OCI-LY1 (cell line): ENCODE measurements at regions not wholly inside any gene's neighbourhood (a gene's known extent, or its start where the extent isn't known, plus 50 kb on each side); places are given as distances from the start of the nearest gene placed in this dataset.

Source experiments
- H2AFZ ChIP-seq: fragments of 200-600 bp; sonication (generic), shearing (Covaris generic); 2 replicates; pipeline ENCODE4 v1.6.0; 2014; ENCODE audit warnings: antibody characterized with exemption, mild to moderate bottlenecking, low read length
- H3F3A ChIP-seq: fragments of 200-600 bp; sonication (generic), shearing (Covaris generic); 2 replicates; pipeline ENCODE4 v1.6.0; 2014; ENCODE audit warnings: mild to moderate bottlenecking, antibody characterized with exemption, low read length, moderate library complexity; ENCODE audit not compliant: insufficient read depth
- H3K27ac ChIP-seq: fragments of 200-600 bp; sonication (generic); 2 replicates; pipeline ENCODE4 v1.5.1; 2014; ENCODE audit warnings: low read length, mixed run types, mild to moderate bottlenecking, low read depth; ENCODE audit not compliant: poor library complexity, severe bottlenecking
- H3K27me3 ChIP-seq: fragments of 200-600 bp; sonication (generic); 2 replicates; pipeline ENCODE4 v1.6.0; 2014; ENCODE audit warnings: antibody characterized with exemption, mild to moderate bottlenecking, low read length, moderate library complexity; ENCODE audit not compliant: insufficient read depth
- H3K36me3 ChIP-seq: fragments of 200-600 bp; sonication (generic); 2 replicates; pipeline ENCODE4 v1.6.1; 2014; ENCODE audit warnings: mild to moderate bottlenecking, antibody characterized with exemption, low read length, moderate library complexity, mixed read lengths; ENCODE audit not compliant: insufficient read depth
- H3K4me1 ChIP-seq: fragments of 200-600 bp; sonication (generic); 2 replicates; pipeline ENCODE4 v1.5.1; 2014; ENCODE audit warnings: mild to moderate bottlenecking, low read length, moderate library complexity; ENCODE audit not compliant: insufficient read depth, severe bottlenecking
- H3K4me2 ChIP-seq: fragments of 200-600 bp; sonication (generic), shearing (Covaris generic); 2 replicates; pipeline ENCODE4 v1.6.1; 2014; ENCODE audit warnings: low read length
- H3K4me3 ChIP-seq: fragments of 200-600 bp; sonication (generic); 2 replicates; pipeline ENCODE4 v1.5.1; 2014; ENCODE audit warnings: low read length, low read depth, mild to moderate bottlenecking, mixed read lengths; ENCODE audit not compliant: poor library complexity, severe bottlenecking
- H3K79me2 ChIP-seq: fragments of 200-600 bp; shearing (Covaris generic); 2 replicates; pipeline ENCODE4 v1.6.1; 2016; ENCODE audit warnings: mixed run types, low read length, mixed read lengths; ENCODE audit not compliant: insufficient read depth
- H3K9ac ChIP-seq: fragments of 200-600 bp; sonication (generic), shearing (Covaris generic); 2 replicates; pipeline ENCODE4 v1.6.1; 2014; ENCODE audit warnings: mild to moderate bottlenecking, low read length, mixed read lengths
- H3K9me2 ChIP-seq: fragments of 200-600 bp; sonication (generic), shearing (Covaris generic); 2 replicates; pipeline ENCODE4 v1.6.1; 2014; ENCODE audit warnings: low read depth, mild to moderate bottlenecking, low read length, mixed read lengths
- H3K9me3 ChIP-seq: fragments of 200-600 bp; shearing (Covaris generic); 2 replicates; pipeline ENCODE4 v1.6.1; 2014; ENCODE audit warnings: low read length, mixed read lengths
- H4K20me1 ChIP-seq: fragments of 200-600 bp; sonication (generic), shearing (Covaris generic); 2 replicates; pipeline ENCODE4 v1.6.0; 2016; ENCODE audit warnings: mild to moderate bottlenecking, low read length; ENCODE audit not compliant: insufficient read depth
- EZH2 ChIP-seq: fragments of 200-600 bp; sonication (generic), shearing (Covaris generic); IDR thresholded peaks from 2 replicates; pipeline ENCODE4 v1.8.0; 2017; ENCODE audit warnings: borderline replicate concordance, mixed run types, mild to moderate bottlenecking, antibody characterized with exemption, low read length, moderate library complexity, mixed read lengths
- TF ChIP-seq, protein P1 (sequence below): fragments of 200-600 bp; sonication (generic), shearing (Covaris generic); IDR thresholded peaks from 2 replicates; pipeline ENCODE4 v1.5.1; 2017; ENCODE audit warnings: mild to moderate bottlenecking, antibody characterized with exemption, low read length, moderate library complexity, mixed read lengths

DNA sequence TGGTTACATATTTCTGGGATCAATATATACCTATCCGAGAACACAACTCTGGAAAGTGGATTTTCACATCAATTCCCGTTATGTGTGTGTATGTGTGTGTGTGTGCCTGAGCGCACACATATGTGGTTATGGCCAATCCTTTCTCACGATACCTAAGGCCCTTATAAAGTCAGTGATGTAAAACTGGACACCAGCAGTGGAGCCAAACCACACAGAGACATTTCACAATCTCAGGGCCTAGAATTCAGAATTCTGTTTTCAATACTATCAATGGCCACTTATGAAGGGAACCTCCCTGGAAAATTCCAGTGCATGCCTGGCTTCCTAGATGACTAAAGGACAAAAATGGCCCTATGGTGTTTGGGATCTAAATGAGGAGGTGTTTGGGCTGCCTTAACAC is 187.3 kb upstream of the UBL3 start:
- Histone ChIP-seq H3K9me2 (no peaks in the 10 kb centered on the region), H3K4me3 (no peak overlapping the region), H3F3A (no peaks in the 10 kb centered on the region), H3K4me1 (no peaks in the 10 kb centered on the region), H3K36me3 (no peaks in the 10 kb centered on the region), H3K27me3 (no peaks in the 10 kb centered on the region; the same call in 1 of the 2 replicates), H2AFZ (no peak overlapping the region), H4K20me1 (no peaks in the 10 kb centered on the region), H3K4me2 (no peak overlapping the region), H3K27ac (no peak overlapping the region), H3K79me2 (no peaks in the 10 kb centered on the region), H3K9me3 (no peaks in the 10 kb centered on the region), H3K9ac (no peak overlapping the region)
- TF ChIP-seq EZH2: no peak
- TF ChIP-seq, protein P1, sequence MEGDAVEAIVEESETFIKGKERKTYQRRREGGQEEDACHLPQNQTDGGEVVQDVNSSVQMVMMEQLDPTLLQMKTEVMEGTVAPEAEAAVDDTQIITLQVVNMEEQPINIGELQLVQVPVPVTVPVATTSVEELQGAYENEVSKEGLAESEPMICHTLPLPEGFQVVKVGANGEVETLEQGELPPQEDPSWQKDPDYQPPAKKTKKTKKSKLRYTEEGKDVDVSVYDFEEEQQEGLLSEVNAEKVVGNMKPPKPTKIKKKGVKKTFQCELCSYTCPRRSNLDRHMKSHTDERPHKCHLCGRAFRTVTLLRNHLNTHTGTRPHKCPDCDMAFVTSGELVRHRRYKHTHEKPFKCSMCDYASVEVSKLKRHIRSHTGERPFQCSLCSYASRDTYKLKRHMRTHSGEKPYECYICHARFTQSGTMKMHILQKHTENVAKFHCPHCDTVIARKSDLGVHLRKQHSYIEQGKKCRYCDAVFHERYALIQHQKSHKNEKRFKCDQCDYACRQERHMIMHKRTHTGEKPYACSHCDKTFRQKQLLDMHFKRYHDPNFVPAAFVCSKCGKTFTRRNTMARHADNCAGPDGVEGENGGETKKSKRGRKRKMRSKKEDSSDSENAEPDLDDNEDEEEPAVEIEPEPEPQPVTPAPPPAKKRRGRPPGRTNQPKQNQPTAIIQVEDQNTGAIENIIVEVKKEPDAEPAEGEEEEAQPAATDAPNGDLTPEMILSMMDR: no peak

DNA sequence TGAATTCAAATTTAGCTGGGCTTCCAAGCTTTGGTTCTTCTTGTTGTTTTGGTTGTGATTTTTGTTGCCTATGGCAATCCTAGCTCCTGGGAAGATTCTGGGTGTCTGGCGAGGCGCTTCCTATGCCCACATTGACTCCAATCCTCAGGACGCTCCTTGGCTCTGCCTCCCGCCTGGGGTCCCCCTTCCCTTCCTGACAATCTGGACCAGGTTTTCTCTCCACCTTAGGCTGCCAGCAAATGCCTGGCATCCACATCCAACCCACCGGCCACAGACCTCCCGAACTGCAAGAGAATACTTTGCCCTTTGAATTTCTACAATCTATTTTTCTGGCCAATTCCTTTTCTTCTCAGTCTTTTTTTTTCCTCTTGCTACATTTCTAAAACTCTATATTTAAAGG is 186.9 kb upstream of the UBL3 start:
- Histone ChIP-seq H3K36me3 (no peaks in the 10 kb centered on the region), H3K9me2 (no peaks in the 10 kb centered on the region), H3K27me3 (no peaks in the 10 kb centered on the region), H2AFZ (no peak overlapping the region), H3K27ac (no peak overlapping the region), H3K4me2 (no peak overlapping the region), H3K79me2 (no peaks in the 10 kb centered on the region), H4K20me1 (no peaks in the 10 kb centered on the region), H3K9me3 (no peaks in the 10 kb centered on the region), H3F3A (no peaks in the 10 kb centered on the region), H3K4me3 (no peak overlapping the region), H3K4me1 (no peaks in the 10 kb centered on the region), H3K9ac (no peak overlapping the region)
- TF ChIP-seq, protein P1: no peak
- TF ChIP-seq EZH2: no peak

DNA sequence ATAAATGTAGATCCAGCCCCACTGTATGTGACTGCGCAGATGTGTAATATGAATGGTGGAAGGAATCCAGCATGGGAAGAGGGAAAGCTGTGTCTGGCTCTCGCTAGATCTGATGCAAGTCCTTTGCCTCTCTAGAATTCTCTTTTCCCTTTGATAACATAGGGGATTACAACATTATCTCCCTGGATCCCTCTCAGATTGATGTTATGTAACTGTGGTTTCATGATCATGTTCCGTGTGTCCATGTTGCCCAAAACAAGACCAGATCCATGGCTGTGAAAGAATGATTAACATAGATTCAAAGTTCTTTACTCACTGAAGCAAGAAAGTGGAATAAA is 184.0 kb upstream of the UBL3 start:
- H3K4me2 ChIP-seq: no peak overlapping the region
- H3K27ac ChIP-seq: no peak overlapping the region
- no peak for TF ChIP-seq EZH2
- TF ChIP-seq, protein P1: no peak
- H3K79me2 ChIP-seq: no peaks in the 10 kb centered on the region
- H3K9me3 ChIP-seq: no peaks in the 10 kb centered on the region
- H4K20me1 ChIP-seq: no peaks in the 10 kb centered on the region
- no peaks in the 10 kb centered on the region for H3K4me1 ChIP-seq
- H3K9ac ChIP-seq: no peak overlapping the region
- H3K27me3 ChIP-seq: no peaks in the 10 kb centered on the region
- no peak overlapping the region for H2AFZ ChIP-seq
- H3F3A ChIP-seq: no peaks in the 10 kb centered on the region
- no peak overlapping the region for H3K4me3 ChIP-seq
- H3K9me2 ChIP-seq: no peaks in the 10 kb centered on the region
- no peaks in the 10 kb centered on the region for H3K36me3 ChIP-seq
